GM19372 (cell line): ENCODE measurements at regions not wholly inside any gene's neighbourhood (a gene's known extent, or its start where the extent isn't known, plus 50 kb on each side); places are given as distances from the start of the nearest gene placed in this dataset.

Source experiments
- ATAC-seq: cut with Tn5 transposase; IDR thresholded peaks from one replicate; pipeline ENCODE4 v1.9.1; 2021; ENCODE audit warnings: mild to moderate bottlenecking, low read depth, moderate library complexity; ENCODE audit not compliant: unreplicated experiment

- ATAC-seq: no peak
Measured at GRCh38 chr5:54659700-54660131, 142.2 kb downstream of the SNX18 start.

DNA sequence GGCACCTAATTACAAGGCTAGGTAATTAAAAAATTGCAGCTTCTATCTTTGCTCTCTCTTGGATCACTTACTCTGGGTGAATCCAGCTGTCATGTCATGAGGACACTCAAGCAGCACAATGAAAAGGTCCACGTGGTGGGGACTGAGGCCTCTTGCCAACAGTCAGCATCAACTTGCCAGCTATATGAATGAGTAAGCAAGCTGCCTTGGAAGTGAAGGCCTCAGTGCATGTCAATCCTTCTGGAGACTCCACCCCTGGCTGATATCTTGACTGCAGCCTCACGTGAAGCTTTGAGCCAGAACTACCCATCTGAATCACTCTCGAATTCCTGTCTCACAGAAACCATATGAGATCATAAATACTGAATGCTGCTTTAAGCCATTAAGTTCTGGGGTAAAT lies 140.5 kb downstream of the SNX18 start:
- no peak for ATAC-seq

- no peak for ATAC-seq
Measured at GRCh38 chr5:54656261-54656728, 138.7 kb downstream of the SNX18 start.

GRCh38 chr5:54655761-54656160 lies 138.2 kb downstream of the SNX18 start:
- no peak for ATAC-seq

GRCh38 chr5:54655266-54655665 lies 137.7 kb downstream of the SNX18 start:
- no peak for ATAC-seq

GRCh38 chr5:54653956-54654614 lies 136.5 kb downstream of the SNX18 start:
- ATAC-seq: no peak

DNA sequence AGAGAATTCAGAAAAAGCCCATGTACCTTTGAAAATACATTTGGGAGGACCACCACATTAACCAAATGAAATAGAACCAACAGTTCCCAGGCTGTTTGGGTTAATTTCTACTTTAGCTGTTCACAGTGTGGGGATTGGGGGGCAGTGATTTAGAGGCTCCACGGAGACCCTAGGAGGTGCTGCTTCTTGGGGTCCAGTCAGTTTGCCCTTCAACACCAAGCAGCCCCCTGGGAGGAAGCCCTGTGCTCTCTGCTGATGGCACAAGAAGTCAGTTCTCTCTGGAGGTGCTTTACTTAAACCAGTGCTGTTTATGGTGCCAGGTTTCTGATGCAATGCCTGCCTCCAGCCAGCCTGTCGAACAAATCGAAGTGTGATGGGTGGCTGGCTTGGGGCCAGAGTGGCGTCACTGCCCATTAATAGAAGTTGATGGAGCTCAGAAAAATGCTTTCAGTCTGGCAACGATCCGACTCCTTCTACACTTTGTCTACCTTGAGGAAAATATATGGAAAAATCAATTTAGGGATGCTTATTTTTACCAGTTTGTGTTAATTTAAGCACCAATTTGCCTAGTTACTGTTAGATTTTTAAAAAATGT lies 134.0 kb downstream of the SNX18 start:
- ATAC-seq: no peak

GRCh38 chr5:54649041-54649504 lies 131.5 kb downstream of the SNX18 start:
- no peak for ATAC-seq

DNA sequence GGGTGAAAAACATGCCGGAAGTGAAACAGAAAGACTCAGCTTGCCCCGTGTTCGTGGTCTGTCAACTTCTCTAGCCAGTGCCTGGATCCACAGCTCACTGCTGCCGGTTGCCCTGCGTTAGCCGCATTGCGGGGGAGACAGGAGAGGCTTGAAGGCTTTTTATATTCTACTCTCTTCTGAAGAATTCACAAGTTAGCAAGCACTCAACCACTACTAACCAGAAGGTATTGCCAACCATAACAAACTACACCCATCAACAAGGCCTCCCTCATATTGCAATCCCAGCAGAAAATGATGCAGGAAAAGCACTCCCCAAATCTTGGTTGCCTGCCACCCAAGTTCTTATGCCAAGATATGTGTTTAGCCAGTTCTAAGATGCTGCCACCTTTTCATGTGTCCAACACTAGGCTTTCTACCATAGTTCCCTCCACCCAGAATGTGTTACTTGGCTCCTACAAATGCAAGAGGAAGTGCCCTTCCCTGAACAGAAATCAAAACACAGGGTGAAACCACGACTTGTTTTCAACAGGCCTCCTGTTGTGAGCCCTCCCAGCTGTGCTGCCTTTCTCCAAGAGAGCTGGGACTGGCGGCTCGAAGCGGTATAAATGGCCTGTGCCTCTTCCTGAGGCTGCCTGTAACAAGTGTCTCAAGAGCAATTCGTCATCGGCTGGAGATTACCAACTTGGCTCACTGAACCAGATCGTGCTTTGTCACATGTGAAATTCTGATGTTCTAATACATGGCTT lies 129.0 kb downstream of the SNX18 start:
- peak; percentile 95 for ATAC-seq

DNA sequence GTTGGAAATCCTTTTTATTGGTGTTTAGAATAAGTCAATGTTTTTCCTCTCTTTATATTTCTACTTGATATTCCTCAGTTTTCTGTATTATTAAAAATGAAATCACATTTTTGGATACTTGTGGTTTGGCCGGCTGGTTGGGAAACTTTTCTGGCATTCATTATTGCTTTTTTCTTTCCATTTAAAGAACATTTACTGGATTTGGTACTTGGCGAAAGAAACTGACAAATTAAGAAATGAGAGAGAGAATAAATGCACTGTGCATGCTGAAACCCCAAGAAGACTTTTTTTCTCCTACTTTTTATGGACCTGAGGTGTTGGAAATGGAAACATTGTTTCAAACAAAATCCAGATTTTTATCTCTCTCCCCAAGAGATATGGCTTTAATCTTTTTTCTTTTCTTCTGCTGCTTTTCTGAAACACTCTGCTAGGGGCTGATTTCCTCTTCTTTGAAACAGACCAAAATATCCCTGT lies 128.4 kb downstream of the SNX18 start:
- no peak for ATAC-seq

GRCh38 chr5:54644226-54644625 lies 126.7 kb downstream of the SNX18 start:
- ATAC-seq: no peak

- no peak for ATAC-seq
Measured at GRCh38 chr5:54643685-54644106, 126.1 kb downstream of the SNX18 start.

- ATAC-seq: no peak
Measured at GRCh38 chr5:54639621-54640020, 122.1 kb downstream of the SNX18 start.

DNA sequence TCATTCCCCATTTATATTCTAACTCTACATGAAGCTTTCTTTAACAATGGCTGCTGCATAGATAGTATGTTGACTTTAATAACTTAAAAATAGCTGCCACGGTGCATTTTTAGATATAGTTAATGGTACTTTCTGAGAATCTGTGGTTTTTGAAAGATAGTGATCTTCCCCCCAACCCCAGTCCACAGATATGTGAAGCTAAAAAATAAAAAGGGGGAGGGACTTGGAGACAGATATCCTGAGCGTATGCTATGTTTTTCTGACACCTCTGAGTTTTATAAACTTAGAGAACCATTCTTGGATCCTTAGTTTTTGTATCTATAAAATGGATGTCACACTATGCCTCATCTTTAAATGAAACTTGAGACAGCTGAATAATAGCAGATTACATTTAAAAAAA lies 120.5 kb downstream of the SNX18 start:
- ATAC-seq: no peak

DNA sequence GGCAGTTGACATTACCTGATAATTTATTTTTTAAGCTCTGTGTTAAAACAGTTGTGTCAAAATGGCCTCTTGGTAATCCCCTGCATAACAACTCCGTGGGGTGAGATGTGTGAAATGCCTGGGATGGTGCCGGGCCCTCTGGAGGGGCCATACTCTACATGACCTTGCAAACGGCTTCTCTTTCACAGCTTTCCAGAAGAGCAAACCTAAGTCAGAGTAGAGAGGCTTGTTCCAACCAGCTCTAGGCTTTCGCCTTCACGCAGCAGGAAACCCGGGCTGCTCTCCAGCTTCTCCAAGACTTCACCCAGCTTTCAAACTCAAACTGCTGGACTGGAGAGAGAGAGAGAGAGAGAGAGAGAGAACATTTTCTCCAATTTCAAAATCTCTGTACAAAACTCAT lies 120.1 kb downstream of the SNX18 start:
- ATAC-seq: no peak

GRCh38 chr5:54634089-54634488 lies 116.5 kb downstream of the SNX18 start:
- ATAC-seq: no peak

- no peak for ATAC-seq
Measured at GRCh38 chr5:54632131-54632701, 114.7 kb downstream of the SNX18 start.

GRCh38 chr5:54630738-54631359 lies 113.3 kb downstream of the SNX18 start:
- ATAC-seq: no peak

DNA sequence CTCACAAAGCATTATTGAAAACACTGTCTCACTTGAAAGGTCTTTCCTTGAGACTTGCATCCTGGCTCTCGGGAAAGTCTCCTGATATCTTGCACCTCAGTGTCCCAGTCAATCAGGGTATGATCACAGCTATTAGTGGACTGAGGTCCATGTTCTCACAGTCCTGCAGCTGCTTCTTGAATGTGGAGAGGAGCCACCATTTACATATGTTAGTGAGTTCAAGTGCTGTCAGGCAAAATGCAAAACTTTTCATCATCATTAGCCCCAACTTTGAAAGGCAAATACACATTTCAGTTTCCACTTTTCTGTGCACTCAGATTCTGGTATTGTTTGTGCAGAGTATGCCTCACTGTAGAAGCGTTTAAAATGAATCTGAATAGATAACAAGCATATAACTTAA lies 111.6 kb downstream of the SNX18 start:
- no peak for ATAC-seq

GRCh38 chr5:54628050-54628449 lies 110.5 kb downstream of the SNX18 start:
- no peak for ATAC-seq

DNA sequence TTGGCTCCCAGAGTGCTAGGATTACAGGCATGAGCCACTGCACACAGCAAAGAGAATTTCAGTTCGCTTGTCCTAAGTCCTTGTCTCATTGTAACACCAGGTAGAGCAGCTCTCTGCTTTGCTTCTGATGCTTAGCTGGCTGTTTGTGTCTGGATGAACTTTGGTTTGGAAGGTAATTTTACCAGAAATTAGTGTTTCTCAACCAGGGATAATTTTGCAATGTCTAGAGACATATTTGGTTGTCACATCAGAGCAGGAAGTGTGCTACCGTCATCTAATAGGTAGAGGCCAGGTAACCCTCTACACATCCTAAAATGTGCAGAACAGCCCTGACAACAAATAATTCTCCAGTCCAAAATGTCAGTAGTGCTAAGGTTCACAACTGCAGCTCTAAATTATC lies 108.8 kb downstream of the SNX18 start:
- ATAC-seq: no peak
